ENCODE measurements at regions not wholly inside any gene's neighbourhood (a gene's known extent, or its start where the extent isn't known, plus 50 kb on each side); places are given as distances from the start of the nearest gene placed in this dataset.

GRCh38 chr15:70308011-70308734, 210.5 kb upstream of the TLE3 start:
- no peak for DNase-seq (ENCODE audit: low read depth, low spot score)

GRCh38 chr15:70306582-70306981, 208.9 kb upstream of the TLE3 start:
- no peak for DNase-seq (ENCODE audit: low read depth, low spot score)

GRCh38 chr15:70306081-70306480, 208.4 kb upstream of the TLE3 start:
- no peak for DNase-seq (ENCODE audit: low read depth, low spot score)

GRCh38 chr15:70303981-70304380, 206.3 kb upstream of the TLE3 start:
- no peak for DNase-seq (ENCODE audit: low read depth, low spot score)

- DNase-seq (ENCODE audit: low read depth, low spot score) = no peak
Measured at GRCh38 chr15:70302360-70302759, 204.6 kb upstream of the TLE3 start.

- DNase-seq (ENCODE audit: low read depth, low spot score) = no peak
Measured at GRCh38 chr15:70301396-70301795, 203.7 kb upstream of the TLE3 start.

GRCh38 chr15:70299931-70300869, 202.5 kb upstream of the TLE3 start:
- no peak for DNase-seq (ENCODE audit: low read depth, low spot score)

GRCh38 chr15:70297465-70298058, 199.8 kb upstream of the TLE3 start:
- DNase-seq (ENCODE audit: low read depth, low spot score) = no peak

- DNase-seq (ENCODE audit: low read depth, low spot score) = no peak
Measured at GRCh38 chr15:70294731-70295305, 197.1 kb upstream of the TLE3 start.

GRCh38 chr15:70293591-70294470, 196.1 kb upstream of the TLE3 start:
- no peak for DNase-seq (ENCODE audit: low read depth, low spot score)

GRCh38 chr15:70293138-70293537, 195.4 kb upstream of the TLE3 start:
- no peak for DNase-seq (ENCODE audit: low read depth, low spot score)

- no peak for DNase-seq (ENCODE audit: low read depth, low spot score)
Measured at GRCh38 chr15:70292076-70292760, 194.5 kb upstream of the TLE3 start.

GRCh38 chr15:70291305-70292075, 193.8 kb upstream of the TLE3 start:
- DNase-seq (ENCODE audit: low read depth, low spot score) = no peak

GRCh38 chr15:70290708-70291107, 193.0 kb upstream of the TLE3 start:
- no peak for DNase-seq (ENCODE audit: low read depth, low spot score)

- DNase-seq (ENCODE audit: low read depth, low spot score) = peak; percentile 86
Measured at GRCh38 chr15:70289191-70289955, 191.7 kb upstream of the TLE3 start.

GRCh38 chr15:70286113-70286806, 188.5 kb upstream of the TLE3 start:
- DNase-seq (ENCODE audit: low read depth, low spot score) = no peak

- peak; percentile 38 for DNase-seq (ENCODE audit: low read depth, low spot score)
Measured at GRCh38 chr15:70284438-70285214, 186.9 kb upstream of the TLE3 start.

GRCh38 chr15:70283511-70283910, 185.8 kb upstream of the TLE3 start:
- no peak for DNase-seq (ENCODE audit: low read depth, low spot score)

All from astrocyte of the hippocampus (primary cell).